ENCODE measurements at regions not wholly inside any gene's neighbourhood (a gene's known extent, or its start where the extent isn't known, plus 50 kb on each side); places are given as distances from the start of the nearest gene placed in this dataset.

GRCh38 chr21:32941263-32941662 lies 84.5 kb upstream of the OLIG2 start:
- Histone ChIP-seq H3K9me3 (ENCODE audit: control insufficient read depth, insufficient read depth, low read length) (no peaks in the 10 kb centered on the region), H3K27me3 (ENCODE audit: control insufficient read depth, insufficient read depth, low read length) (no peaks in the 10 kb centered on the region), H3K4me1 (ENCODE audit: control insufficient read depth, insufficient read depth, low read length) (peaks cover 3% of the 10 kb centered on the region), H3K36me3 (ENCODE audit: control insufficient read depth, insufficient read depth, low read length) (no peaks in the 10 kb centered on the region), H3K27ac (ENCODE audit: low read length) (no peak overlapping the region), H3K4me3 (ENCODE audit: low read length) (no peak overlapping the region)
- Mint-ChIP-seq H3K36me3 (no peaks in the 10 kb centered on the region), H3K9me3 (no peaks in the 10 kb centered on the region), H3K4me1 (peaks cover 15 to 17% of the 10 kb centered on the region in 2 donors), H3K4me3 (no peak overlapping the region), H3K27me3 (ENCODE audit: low read depth in 2 of 2) (peaks cover 5 to 7% of the 10 kb centered on the region in 2 donors), H3K27ac (no peak overlapping the region)
- intact Hi-C loops (cut with micrococcal nuclease), result loop anchor here (5.0 kb wide), 2 partner anchors 186 to 256 kb away; no protein-coding TSS in a partner anchor
- DNase-seq, result no peak
- ATAC-seq, result no peak
- no peak for TF ChIP-seq CTCF (IDR thresholded peaks at IDR 0.05)
- 93% methylated on average over 2 of the region's 2 CpGs for WGBS (ENCODE audit: insufficient coverage)

GRCh38 chr21:32946654-32947053 lies 79.1 kb upstream of the OLIG2 start:
- DNase-seq, result no peak
- peaks cover 0 to 9% of the 10 kb centered on the region in 2 donors for H3K4me1 Mint-ChIP-seq
- peaks cover 0 to 6% of the 10 kb centered on the region in 2 donors for H3K27me3 Mint-ChIP-seq (ENCODE audit: low read depth in 2 of 2)
- Histone ChIP-seq H3K27ac (ENCODE audit: low read length) (no peak overlapping the region), H3K27me3 (ENCODE audit: control insufficient read depth, insufficient read depth, low read length) (no peaks in the 10 kb centered on the region), H3K4me1 (ENCODE audit: control insufficient read depth, insufficient read depth, low read length) (no peaks in the 10 kb centered on the region), H3K36me3 (ENCODE audit: control insufficient read depth, insufficient read depth, low read length) (no peaks in the 10 kb centered on the region), H3K4me3 (ENCODE audit: low read length) (no peak overlapping the region), H3K9me3 (ENCODE audit: control insufficient read depth, insufficient read depth, low read length) (no peaks in the 10 kb centered on the region)
- no peaks in the 10 kb centered on the region for H3K36me3 Mint-ChIP-seq
- H3K27ac Mint-ChIP-seq, result no peak overlapping the region
- H3K9me3 Mint-ChIP-seq, result no peaks in the 10 kb centered on the region
- H3K4me3 Mint-ChIP-seq, result no peak overlapping the region
- no peak for TF ChIP-seq CTCF (IDR thresholded peaks at IDR 0.05)
- no peak for ATAC-seq
- intact Hi-C loops (cut with micrococcal nuclease), result no loop called here
- 73% methylated on average over 2 of the region's 2 CpGs for WGBS (ENCODE audit: insufficient coverage)

GRCh38 chr21:32947736-32948135 lies 78.0 kb upstream of the OLIG2 start:
- no peak overlapping the region for H3K4me3 Mint-ChIP-seq
- no CpG with 5 or more reads among the region's 1 CpG for WGBS (ENCODE audit: insufficient coverage)
- intact Hi-C loops (cut with micrococcal nuclease), result no loop called here
- H3K27me3 Mint-ChIP-seq (ENCODE audit: low read depth in 2 of 2), result peaks cover 4 to 9% of the 10 kb centered on the region in 2 donors
- no peaks in the 10 kb centered on the region for H3K9me3 ChIP-seq (ENCODE audit: control insufficient read depth, insufficient read depth, low read length)
- no peak overlapping the region for H3K27ac Mint-ChIP-seq
- DNase-seq, result no peak
- no peaks in the 10 kb centered on the region for H3K4me1 ChIP-seq (ENCODE audit: control insufficient read depth, insufficient read depth, low read length)
- TF ChIP-seq CTCF (IDR thresholded peaks at IDR 0.05), result no peak
- no peak overlapping the region for H3K27ac ChIP-seq (ENCODE audit: low read length)
- H3K9me3 Mint-ChIP-seq, result no peaks in the 10 kb centered on the region
- H3K36me3 ChIP-seq (ENCODE audit: control insufficient read depth, insufficient read depth, low read length), result no peaks in the 10 kb centered on the region
- H3K4me1 Mint-ChIP-seq, result peaks cover 0 to 9% of the 10 kb centered on the region in 2 donors
- H3K27me3 ChIP-seq (ENCODE audit: control insufficient read depth, insufficient read depth, low read length), result no peaks in the 10 kb centered on the region
- ATAC-seq, result no peak
- no peaks in the 10 kb centered on the region for H3K36me3 Mint-ChIP-seq
- H3K4me3 ChIP-seq (ENCODE audit: low read length), result no peak overlapping the region

DNA sequence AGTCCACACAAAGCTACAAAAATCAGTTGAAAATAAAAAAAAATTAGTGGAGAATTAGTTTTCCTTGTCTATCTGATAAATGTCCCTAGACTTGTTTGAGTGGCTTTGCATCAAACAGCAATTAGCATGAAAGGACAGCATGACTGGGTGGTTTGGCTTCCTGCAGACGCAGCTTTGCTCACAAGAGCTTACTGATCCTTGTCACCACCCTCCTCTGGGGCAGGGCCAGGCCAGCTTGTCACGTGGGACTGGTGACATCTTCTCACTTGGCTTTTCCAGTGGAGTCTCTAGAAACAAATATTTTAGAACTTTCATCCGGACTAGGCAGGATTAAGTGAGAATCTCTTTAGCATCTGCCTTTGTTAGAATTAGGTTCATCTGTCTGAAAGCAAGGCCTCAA lies 76.0 kb upstream of the OLIG2 start:
- Histone ChIP-seq H3K4me3 (ENCODE audit: low read length) (no peak overlapping the region), H3K27me3 (ENCODE audit: control insufficient read depth, insufficient read depth, low read length) (no peaks in the 10 kb centered on the region), H3K4me1 (ENCODE audit: control insufficient read depth, insufficient read depth, low read length) (no peaks in the 10 kb centered on the region), H3K36me3 (ENCODE audit: control insufficient read depth, insufficient read depth, low read length) (no peaks in the 10 kb centered on the region), H3K27ac (ENCODE audit: low read length) (no peak overlapping the region), H3K9me3 (ENCODE audit: control insufficient read depth, insufficient read depth, low read length) (no peaks in the 10 kb centered on the region)
- WGBS (ENCODE audit: insufficient coverage), result 45% methylated on average over 3 of the region's 3 CpGs
- Mint-ChIP-seq H3K27ac (no peak overlapping the region), H3K4me3 (no peak overlapping the region), H3K9me3 (no peaks in the 10 kb centered on the region), H3K27me3 (ENCODE audit: low read depth in 2 of 2) (peaks cover 11 to 17% of the 10 kb centered on the region in 2 donors), H3K36me3 (no peaks in the 10 kb centered on the region), H3K4me1 (peaks cover 0 to 9% of the 10 kb centered on the region in 2 donors)
- no peak for TF ChIP-seq CTCF (IDR thresholded peaks at IDR 0.05)
- intact Hi-C loops (cut with micrococcal nuclease), result no loop called here
- DNase-seq (no peak), ATAC-seq (no peak)
